ENCODE measurements at regions not wholly inside any gene's neighbourhood (a gene's known extent, or its start where the extent isn't known, plus 50 kb on each side); places are given as distances from the start of the nearest gene placed in this dataset.

DNA sequence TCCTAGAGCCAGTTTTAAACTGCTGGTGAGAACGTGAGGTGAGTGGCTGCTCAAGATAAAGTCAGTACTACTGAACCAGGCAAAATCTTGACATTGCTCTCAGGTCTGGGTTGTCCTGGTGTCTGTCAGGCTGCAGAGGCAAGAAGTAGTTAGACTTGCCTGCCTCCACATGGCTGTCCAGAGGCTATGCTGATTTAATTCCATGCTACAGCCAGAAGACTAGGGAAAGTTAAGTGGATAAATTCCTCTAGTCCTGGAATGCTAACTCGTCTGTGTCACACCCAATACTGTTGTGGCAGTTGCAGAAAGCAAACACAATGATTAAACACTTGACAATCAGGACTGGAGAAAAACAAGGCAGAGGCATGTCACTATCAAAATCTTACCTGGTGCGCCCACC lies 118.9 kb downstream of the ACER2 start:
- intact Hi-C loops (cut with micrococcal nuclease; ENCODE audit: unreplicated experiment) = no loop called here
- no peak for TF ChIP-seq EZH2 (IDR thresholded peaks at IDR 0.05; ENCODE audit: low read depth)
- TF ChIP-seq, protein P1, sequence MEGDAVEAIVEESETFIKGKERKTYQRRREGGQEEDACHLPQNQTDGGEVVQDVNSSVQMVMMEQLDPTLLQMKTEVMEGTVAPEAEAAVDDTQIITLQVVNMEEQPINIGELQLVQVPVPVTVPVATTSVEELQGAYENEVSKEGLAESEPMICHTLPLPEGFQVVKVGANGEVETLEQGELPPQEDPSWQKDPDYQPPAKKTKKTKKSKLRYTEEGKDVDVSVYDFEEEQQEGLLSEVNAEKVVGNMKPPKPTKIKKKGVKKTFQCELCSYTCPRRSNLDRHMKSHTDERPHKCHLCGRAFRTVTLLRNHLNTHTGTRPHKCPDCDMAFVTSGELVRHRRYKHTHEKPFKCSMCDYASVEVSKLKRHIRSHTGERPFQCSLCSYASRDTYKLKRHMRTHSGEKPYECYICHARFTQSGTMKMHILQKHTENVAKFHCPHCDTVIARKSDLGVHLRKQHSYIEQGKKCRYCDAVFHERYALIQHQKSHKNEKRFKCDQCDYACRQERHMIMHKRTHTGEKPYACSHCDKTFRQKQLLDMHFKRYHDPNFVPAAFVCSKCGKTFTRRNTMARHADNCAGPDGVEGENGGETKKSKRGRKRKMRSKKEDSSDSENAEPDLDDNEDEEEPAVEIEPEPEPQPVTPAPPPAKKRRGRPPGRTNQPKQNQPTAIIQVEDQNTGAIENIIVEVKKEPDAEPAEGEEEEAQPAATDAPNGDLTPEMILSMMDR (conservative IDR thresholded peaks at IDR 0.05) = no peak
- Histone ChIP-seq H3F3A (ENCODE audit: insufficient read depth, low read depth) (no peaks in the 10 kb centered on the region), H3K4me2 (no peak overlapping the region), H3K4me1 (replicated peaks; ENCODE audit: insufficient read depth) (no peaks in the 10 kb centered on the region), H3K9me3 (ENCODE audit: insufficient read depth, low read depth) (no peaks in the 10 kb centered on the region), H3K27me3 (ENCODE audit: insufficient read depth, low read depth) (no peaks in the 10 kb centered on the region), H3K27ac (no peak overlapping the region), H2AFZ (no peak overlapping the region), H3K36me3 (ENCODE audit: low read depth) (no peaks in the 10 kb centered on the region), H3K9me2 (ENCODE audit: insufficient read depth) (no peaks in the 10 kb centered on the region), H3K79me2 (ENCODE audit: low read depth) (no peaks in the 10 kb centered on the region), H3K4me3 (no peak overlapping the region), H4K20me1 (ENCODE audit: insufficient read depth) (no peaks in the 10 kb centered on the region)
- CTCF ChIA-PET = no interaction called here
- no peak for DNase-seq
- POLR2A ChIA-PET (ENCODE audit: unreplicated experiment) = no interaction called here
- no TSS peak for BruUV-seq (replicated peaks)

DNA sequence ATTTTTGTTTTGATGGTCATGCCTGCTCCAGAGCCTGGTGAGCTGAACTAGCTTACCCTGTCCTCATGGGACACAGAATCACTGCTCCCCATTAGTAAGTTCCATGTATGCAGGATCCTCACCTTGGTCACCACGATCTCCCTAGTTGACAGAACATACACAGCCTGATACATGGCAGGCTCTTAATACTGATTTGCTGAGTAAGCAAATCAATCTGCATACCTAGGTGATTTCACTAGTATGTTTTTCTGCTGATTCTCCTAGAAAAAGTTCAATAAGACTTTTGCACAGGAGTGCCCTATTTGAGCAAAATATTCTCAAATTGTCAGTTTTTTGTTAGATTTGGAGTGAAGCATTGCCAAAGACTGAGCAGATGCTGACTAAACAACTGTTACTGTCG lies 113.7 kb downstream of the ACER2 start:
- DNase-seq = no peak
- no TSS peak for BruUV-seq (replicated peaks)
- no peaks in the 10 kb centered on the region for H3K4me1 ChIP-seq (replicated peaks; ENCODE audit: insufficient read depth)
- no peak overlapping the region for H3K4me3 ChIP-seq
- no peaks in the 10 kb centered on the region for H3K9me3 ChIP-seq (ENCODE audit: insufficient read depth, low read depth)
- H3K27me3 ChIP-seq (ENCODE audit: insufficient read depth, low read depth) = no peaks in the 10 kb centered on the region; the same call in 1 of the 2 replicates
- no peaks in the 10 kb centered on the region for H4K20me1 ChIP-seq (ENCODE audit: insufficient read depth)
- CTCF ChIA-PET = no interaction called here
- no peaks in the 10 kb centered on the region for H3F3A ChIP-seq (ENCODE audit: insufficient read depth, low read depth)
- H3K4me2 ChIP-seq = no peak overlapping the region
- H2AFZ ChIP-seq = no peak overlapping the region
- no peaks in the 10 kb centered on the region for H3K79me2 ChIP-seq (ENCODE audit: low read depth)
- POLR2A ChIA-PET (ENCODE audit: unreplicated experiment) = no interaction called here
- H3K9me2 ChIP-seq (ENCODE audit: insufficient read depth) = no peaks in the 10 kb centered on the region
- no peak for TF ChIP-seq EZH2 (IDR thresholded peaks at IDR 0.05; ENCODE audit: low read depth)
- TF ChIP-seq, protein P1 (conservative IDR thresholded peaks at IDR 0.05) = no peak
- no peaks in the 10 kb centered on the region for H3K36me3 ChIP-seq (ENCODE audit: low read depth)
- no peak overlapping the region for H3K27ac ChIP-seq
- intact Hi-C loops (cut with micrococcal nuclease; ENCODE audit: unreplicated experiment) = no loop called here

DNA sequence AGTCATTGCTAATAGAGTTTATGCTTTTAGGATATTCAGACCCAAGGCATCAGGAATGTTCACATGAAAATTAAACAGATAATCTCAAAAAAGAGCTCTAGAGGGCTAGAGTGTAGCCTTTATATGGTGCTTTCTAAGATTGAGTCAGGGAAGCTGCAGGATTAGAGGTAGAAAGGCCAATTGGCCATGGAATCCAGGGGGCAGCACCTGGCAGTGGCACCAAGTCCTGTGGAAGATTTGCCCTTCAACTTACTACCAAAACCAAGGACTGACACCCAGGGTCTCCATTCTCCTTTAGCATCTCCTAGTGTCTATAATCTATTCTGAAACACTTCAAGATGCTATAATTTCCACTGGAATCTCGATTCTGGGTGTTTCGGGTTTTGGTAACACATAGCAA lies 112.4 kb downstream of the ACER2 start:
- H3K27ac ChIP-seq = no peak overlapping the region
- H4K20me1 ChIP-seq (ENCODE audit: insufficient read depth) = no peaks in the 10 kb centered on the region
- no peak overlapping the region for H3K4me2 ChIP-seq
- BruUV-seq (replicated peaks) = no TSS peak
- intact Hi-C loops (cut with micrococcal nuclease; ENCODE audit: unreplicated experiment) = no loop called here
- TF ChIP-seq, protein P1 (conservative IDR thresholded peaks at IDR 0.05) = no peak
- no peak for TF ChIP-seq EZH2 (IDR thresholded peaks at IDR 0.05; ENCODE audit: low read depth)
- no peaks in the 10 kb centered on the region for H3K79me2 ChIP-seq (ENCODE audit: low read depth)
- no peaks in the 10 kb centered on the region for H3K4me1 ChIP-seq (replicated peaks; ENCODE audit: insufficient read depth)
- H3F3A ChIP-seq (ENCODE audit: insufficient read depth, low read depth) = no peaks in the 10 kb centered on the region
- DNase-seq = no peak
- POLR2A ChIA-PET (ENCODE audit: unreplicated experiment) = no interaction called here
- H2AFZ ChIP-seq = no peak overlapping the region
- H3K36me3 ChIP-seq (ENCODE audit: low read depth) = no peaks in the 10 kb centered on the region
- no peaks in the 10 kb centered on the region; the same call in 1 of the 2 replicates for H3K27me3 ChIP-seq (ENCODE audit: insufficient read depth, low read depth)
- no peak overlapping the region for H3K4me3 ChIP-seq
- CTCF ChIA-PET = no interaction called here
- no peaks in the 10 kb centered on the region for H3K9me3 ChIP-seq (ENCODE audit: insufficient read depth, low read depth)
- no peaks in the 10 kb centered on the region for H3K9me2 ChIP-seq (ENCODE audit: insufficient read depth)

All from PC-9 (cell line).